MG63 (cell line): ENCODE measurements at regions not wholly inside any gene's neighbourhood (a gene's known extent, or its start where the extent isn't known, plus 50 kb on each side); places are given as distances from the start of the nearest gene placed in this dataset.

Source experiments
- DNase-seq: peaks from one replicate; pipeline ENCODE4 v3.0.0-alpha.2; 2020
- H3K27me3 ChIP-seq: fragments of 250-450 bp; sonication (Bioruptor Pico); 2 replicates; pipeline ENCODE4 v1.5.1; 2020; ENCODE audit warnings: mild to moderate bottlenecking, moderate library complexity
- H3K36me3 ChIP-seq: fragments of 250-450 bp; sonication (Bioruptor Pico); 2 replicates; pipeline ENCODE4 v1.5.1; 2020; ENCODE audit warnings: mild to moderate bottlenecking, moderate library complexity
- H3K4me3 ChIP-seq: fragments of 250-450 bp; sonication (Bioruptor Pico); 2 replicates; pipeline ENCODE4 v1.5.1; 2020; ENCODE audit warnings: mild to moderate bottlenecking, moderate library complexity
- H3K9me3 ChIP-seq: fragments of 250-450 bp; sonication (Bioruptor Pico); 2 replicates; pipeline ENCODE4 v1.5.1; 2020; ENCODE audit warnings: mild to moderate bottlenecking, moderate library complexity

DNA sequence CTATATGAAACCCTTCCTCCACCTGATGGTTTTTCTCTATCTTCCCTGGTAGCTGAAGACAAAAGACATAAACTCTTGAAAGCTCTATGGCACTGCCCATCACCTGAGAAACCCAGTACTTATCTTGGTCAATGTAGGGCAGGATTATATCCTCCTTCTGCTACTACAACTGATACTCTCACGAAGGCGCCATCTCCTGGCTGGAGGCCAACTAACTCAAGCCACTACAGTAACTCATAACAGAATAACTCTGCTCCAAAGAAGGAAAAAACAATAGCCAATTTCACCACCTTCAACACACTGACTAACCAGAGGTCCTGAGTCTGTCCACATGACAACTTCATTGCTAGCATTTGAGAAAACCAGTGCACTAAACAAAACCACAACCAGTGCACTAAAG is 409.2 kb downstream of the CETN3 start:
- no peaks in the 10 kb centered on the region for H3K9me3 ChIP-seq
- H3K4me3 ChIP-seq, result no peak overlapping the region
- no peaks in the 10 kb centered on the region for H3K36me3 ChIP-seq
- 0 out of 2 replicates have a peak, but pooled peaks cover 5% of the 10 kb centered on the region for H3K27me3 ChIP-seq
- no peak for DNase-seq

DNA sequence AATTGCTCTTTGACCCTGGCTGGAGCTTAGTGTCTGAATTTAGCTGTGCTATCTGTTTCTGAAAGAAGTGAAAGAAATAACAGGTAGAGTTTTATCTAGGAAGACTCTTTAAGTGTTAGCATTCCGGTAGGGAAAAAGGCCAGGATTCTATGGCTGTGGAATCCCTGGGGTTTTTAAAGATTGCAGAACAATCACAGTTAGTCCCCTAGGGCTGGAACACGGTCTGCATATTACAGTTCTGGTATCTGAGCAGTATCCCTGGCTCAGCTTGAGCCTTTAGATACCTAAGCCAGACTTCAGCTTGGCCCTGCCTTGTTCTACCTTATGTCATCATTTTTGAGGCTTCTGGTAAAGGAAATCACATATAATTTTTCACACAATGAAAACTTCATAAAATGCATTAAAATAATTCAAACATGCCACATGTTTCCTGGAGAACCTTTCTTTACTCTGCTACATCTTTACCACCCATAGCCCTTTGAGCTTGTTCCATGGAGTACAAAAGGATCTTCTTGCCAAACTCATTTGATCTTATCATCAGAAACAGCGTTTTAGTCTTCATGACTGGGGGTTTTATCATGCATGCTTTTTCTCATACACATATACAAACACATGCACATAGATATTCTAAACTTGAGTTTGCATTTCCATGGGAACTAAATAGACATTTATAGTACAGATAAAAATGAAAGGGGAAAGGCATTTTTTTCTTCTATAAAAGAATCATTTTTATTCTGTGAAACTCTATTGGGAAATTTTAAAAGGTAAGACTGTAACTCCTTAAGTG is 410.8 kb downstream of the CETN3 start:
- H3K4me3 ChIP-seq, result no peak overlapping the region
- no peaks in the 10 kb centered on the region for H3K36me3 ChIP-seq
- DNase-seq, result no peak
- no peaks in the 10 kb centered on the region for H3K9me3 ChIP-seq
- H3K27me3 ChIP-seq, result 0 out of 2 replicates have a peak, but pooled peaks cover 5% of the 10 kb centered on the region

DNA sequence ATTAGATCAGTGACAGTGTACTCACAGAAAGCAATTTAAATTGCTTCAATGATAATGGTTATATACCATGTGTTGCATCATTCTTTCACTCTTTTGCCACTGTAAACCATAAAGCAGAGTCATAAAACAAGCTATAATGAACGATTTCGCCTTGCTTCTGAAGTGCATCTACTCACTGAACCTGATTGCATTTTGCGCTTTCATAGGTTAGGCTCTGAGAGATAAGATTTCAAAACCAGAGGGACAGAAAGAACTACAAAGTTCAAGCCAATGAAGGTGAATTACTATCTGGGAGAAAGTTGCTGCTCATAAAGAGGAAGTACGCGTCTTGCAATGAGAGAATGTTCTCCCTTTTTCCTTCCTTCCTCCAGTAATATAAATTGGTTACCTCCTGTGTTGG is 412.7 kb downstream of the CETN3 start:
- Histone ChIP-seq H3K36me3 (no peaks in the 10 kb centered on the region), H3K27me3 (0 out of 2 replicates have a peak, but pooled peaks cover 5% of the 10 kb centered on the region), H3K9me3 (no peaks in the 10 kb centered on the region), H3K4me3 (no peak overlapping the region)
- no peak for DNase-seq

DNA sequence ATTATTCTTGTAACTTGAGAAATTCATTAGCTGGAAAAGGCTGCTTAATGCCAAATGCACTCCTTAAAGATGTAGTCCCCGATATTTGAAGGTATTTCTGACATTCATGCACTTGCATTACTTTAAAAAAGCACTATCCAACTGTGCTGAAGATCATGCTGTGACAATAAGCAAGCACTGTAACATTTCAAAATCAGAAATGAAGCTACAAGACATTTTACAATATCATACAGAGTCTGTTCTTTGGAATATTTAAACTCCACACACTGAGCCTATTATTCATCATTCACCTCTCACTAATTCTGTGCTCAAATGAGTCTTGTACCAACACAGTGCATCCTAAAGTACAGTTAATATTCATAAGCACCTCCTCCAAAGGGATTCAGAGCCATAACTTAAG is 413.2 kb downstream of the CETN3 start:
- no peak for DNase-seq
- H3K4me3 ChIP-seq, result no peak overlapping the region
- no peaks in the 10 kb centered on the region for H3K36me3 ChIP-seq
- 0 out of 2 replicates have a peak, but pooled peaks cover 5% of the 10 kb centered on the region for H3K27me3 ChIP-seq
- H3K9me3 ChIP-seq, result no peaks in the 10 kb centered on the region

DNA sequence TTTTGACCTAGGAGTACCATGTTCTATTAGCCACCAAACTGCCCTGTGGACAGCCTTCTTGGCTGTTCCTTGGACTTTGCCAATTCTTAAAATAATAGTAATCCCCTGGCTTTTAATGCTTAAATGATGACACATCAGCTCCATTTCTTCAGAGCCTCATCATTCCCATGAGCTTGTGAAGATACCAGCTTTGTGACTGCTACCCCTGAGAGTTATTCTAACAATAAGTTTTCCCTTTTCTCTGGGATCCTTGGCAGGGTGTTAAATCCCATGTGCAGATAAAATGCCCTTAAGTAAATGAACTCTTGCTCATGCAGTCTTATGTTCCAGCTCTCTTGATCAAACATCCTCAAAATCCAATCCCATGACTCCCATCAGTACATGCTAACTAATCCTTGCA is 415.3 kb downstream of the CETN3 start:
- no peak for DNase-seq
- no peak overlapping the region for H3K4me3 ChIP-seq
- no peaks in the 10 kb centered on the region for H3K9me3 ChIP-seq
- H3K36me3 ChIP-seq, result no peaks in the 10 kb centered on the region
- H3K27me3 ChIP-seq, result 0 out of 2 replicates have a peak, but pooled peaks cover 5% of the 10 kb centered on the region

DNA sequence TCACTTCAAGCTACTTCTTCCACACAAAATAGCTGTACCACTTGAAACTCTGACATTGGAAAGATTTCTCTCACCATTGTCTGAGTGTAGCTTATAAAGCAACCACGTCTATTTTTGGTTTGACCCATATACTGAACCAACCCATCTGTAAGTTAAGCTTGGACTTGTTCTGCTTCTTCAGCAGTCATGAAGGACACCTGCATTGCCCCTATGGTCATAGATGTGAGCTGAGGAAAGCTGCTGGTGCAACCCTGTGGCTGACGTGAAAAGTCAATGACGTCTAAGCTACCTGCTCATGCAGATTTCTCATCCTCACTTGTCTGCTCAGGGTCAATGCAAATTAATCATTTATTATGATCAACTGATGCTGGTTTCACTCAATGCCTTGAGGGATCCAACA is 417.4 kb downstream of the CETN3 start:
- Histone ChIP-seq H3K36me3 (no peaks in the 10 kb centered on the region), H3K27me3 (no peaks in the 10 kb centered on the region; the same call in 1 of the 2 replicates), H3K9me3 (no peaks in the 10 kb centered on the region), H3K4me3 (no peak overlapping the region)
- no peak for DNase-seq

DNA sequence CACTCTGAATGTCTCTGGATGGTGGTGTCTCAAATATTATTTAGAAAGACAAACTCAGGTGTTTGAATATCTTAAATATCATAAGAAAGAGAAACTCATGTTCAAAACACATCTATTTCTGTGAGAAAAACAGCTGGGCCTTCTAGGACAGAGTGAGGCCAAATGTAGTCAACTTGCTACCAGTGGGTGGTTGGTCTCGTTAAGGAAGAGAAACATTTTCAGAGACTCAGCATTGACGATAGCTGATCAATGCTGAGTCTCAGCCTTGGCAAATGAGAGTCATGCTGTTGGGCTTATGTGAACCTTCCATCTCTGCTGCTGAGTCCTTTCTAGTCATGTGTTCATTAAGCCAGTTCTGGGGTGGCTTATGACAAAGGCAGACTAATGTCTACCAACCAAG is 418.0 kb downstream of the CETN3 start:
- H3K9me3 ChIP-seq, result no peaks in the 10 kb centered on the region
- no peak overlapping the region for H3K4me3 ChIP-seq
- H3K27me3 ChIP-seq, result no peaks in the 10 kb centered on the region; the same call in 1 of the 2 replicates
- no peaks in the 10 kb centered on the region for H3K36me3 ChIP-seq
- no peak for DNase-seq

DNA sequence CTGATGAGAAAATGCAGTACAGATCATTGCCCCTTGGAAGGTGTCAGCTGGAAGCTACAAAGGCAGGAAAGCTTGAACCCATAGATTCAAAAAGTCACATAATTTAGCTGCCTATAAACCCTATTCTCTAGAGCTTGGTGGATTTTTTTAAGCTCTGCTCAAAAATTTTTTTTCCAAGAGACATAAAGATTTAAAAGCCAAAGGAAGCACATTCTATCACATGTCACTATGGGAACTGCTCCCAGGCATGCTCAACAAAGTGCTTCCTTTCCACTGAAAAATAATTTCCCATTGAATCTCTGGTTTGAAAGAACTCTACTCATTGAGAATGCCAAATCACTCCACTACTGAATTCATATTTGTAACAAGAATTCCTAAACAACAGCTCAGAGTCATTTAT is 419.8 kb downstream of the CETN3 start:
- Histone ChIP-seq H3K4me3 (no peak overlapping the region), H3K36me3 (no peaks in the 10 kb centered on the region), H3K27me3 (no peaks in the 10 kb centered on the region; the same call in 1 of the 2 replicates), H3K9me3 (no peaks in the 10 kb centered on the region)
- DNase-seq, result no peak

DNA sequence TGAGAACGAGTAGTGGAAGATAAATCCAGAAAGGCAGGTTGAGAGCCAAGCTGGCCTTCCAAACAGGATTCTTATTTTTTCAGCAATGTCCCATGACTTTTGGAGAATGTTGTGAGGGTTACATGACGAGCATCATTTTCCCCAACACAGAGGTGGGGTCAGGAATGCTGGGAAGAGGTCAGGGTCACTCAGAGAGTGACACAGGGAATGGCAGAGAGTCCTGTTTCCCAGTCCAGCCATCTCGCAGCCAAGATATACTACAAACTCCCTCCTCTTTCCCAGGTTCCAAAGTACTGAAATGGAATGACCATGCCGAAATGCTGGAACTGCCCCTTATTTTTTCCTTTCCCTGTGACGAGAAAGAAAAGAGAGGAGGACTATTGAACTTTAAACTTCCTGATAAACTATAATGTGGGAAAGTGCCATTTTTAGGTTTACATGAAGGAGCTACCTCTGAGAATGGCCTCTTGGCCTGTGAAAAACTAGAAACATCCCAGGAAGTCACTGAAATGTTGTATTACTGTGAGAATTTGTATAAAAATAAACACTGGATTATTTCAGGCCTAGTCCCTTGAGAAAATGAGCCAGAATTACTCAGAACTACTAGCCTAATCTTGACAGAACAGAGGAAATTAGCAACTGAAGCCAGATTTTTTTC is 420.4 kb downstream of the CETN3 start:
- H3K36me3 ChIP-seq, result no peaks in the 10 kb centered on the region
- no peak overlapping the region for H3K4me3 ChIP-seq
- no peaks in the 10 kb centered on the region; the same call in 1 of the 2 replicates for H3K27me3 ChIP-seq
- H3K9me3 ChIP-seq, result no peaks in the 10 kb centered on the region
- no peak for DNase-seq

DNA sequence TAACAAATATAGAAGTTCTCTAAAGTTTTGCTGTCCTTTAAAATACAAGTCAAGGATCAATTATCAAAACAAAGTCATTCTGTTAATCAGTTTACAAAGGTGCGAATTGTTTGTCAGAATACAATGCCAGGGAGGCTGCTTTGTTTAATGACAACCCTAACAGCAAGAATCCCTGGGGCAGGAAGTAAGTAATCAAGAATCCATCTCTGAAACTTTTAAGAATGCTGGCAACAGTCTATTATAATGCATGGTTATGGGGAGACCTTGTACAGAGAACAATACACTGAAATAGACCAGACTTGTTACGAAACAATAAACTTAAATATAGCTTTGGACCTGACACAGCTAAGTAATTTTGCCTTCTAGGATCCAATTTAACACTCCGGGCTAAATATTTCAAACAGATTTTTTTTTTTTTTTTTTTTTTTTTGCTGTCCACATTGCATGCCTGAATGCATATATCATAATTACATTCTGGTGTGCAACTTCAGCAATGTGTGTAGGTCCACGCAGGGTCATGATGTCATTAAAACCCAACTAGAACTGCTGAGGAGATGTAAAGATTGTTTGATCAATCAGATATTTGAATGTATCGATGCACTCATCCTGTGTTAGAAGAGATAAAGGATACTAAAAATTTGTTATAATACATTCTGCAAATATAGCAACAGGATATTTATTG is 421.3 kb downstream of the CETN3 start:
- no peak overlapping the region for H3K4me3 ChIP-seq
- no peaks in the 10 kb centered on the region for H3K36me3 ChIP-seq
- H3K27me3 ChIP-seq, result no peaks in the 10 kb centered on the region; the same call in 1 of the 2 replicates
- no peaks in the 10 kb centered on the region for H3K9me3 ChIP-seq
- no peak for DNase-seq

DNA sequence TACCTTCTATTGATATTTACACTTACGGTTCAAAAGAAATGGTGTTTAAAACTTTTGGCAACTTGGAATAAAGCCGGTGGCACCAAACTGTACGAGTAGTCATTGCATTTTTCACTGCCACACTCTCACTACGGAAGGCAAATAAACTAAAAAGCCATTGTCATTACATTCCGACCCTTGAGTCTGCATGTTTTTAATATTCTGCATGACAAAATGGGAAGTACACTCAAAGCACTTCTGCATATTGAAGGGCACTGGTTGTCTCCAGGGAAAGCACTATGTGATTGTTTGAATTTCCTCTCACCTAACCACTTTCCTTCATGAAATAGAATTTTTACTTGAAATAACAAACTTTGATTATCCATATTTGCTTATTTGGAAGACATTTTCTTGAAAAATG is 426.3 kb downstream of the CETN3 start:
- Histone ChIP-seq H3K4me3 (no peak overlapping the region), H3K9me3 (no peaks in the 10 kb centered on the region), H3K27me3 (no peaks in the 10 kb centered on the region; the same call in 1 of the 2 replicates), H3K36me3 (no peaks in the 10 kb centered on the region)
- DNase-seq, result no peak

DNA sequence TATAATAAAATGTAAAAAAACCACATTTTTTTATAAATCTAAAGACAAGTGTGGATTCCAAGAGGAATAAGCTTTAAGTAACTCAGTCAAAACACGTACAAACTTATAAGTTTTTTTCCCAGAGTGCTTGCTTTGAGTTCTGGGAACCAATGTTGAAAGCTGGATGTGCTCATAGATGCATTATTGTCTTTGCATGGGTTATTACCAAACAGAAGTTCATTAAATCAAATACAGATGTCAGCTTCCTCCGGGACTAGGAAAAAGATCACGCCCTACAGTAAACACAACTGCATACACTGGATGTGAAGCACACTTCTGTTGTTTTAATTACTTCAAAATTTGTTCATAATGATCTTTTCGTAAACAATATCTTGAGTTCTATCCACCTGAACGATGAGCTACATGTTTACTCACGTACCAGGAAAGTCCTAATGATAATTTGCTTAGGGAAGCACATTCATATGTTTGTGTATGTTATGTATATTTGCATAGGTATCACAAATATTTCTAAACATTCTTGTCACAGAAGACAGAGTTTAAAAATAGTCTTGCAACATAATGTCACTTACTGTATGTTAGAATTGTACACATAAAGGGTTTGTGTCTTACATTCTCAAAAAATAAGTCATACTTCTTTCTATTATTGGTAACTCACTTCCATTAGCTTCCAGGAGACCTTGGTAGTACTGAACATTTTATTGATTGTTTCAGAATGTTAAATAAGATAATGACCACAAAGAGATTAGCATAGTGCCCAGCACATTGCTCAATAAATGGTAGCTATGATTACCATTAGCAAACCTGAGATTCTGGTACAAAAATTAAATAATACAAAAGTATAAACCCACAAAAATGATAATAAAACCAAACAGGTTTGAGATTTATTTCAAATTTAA is 427.4 kb downstream of the CETN3 start:
- no peak overlapping the region for H3K4me3 ChIP-seq
- H3K9me3 ChIP-seq, result no peaks in the 10 kb centered on the region
- no peaks in the 10 kb centered on the region for H3K27me3 ChIP-seq
- H3K36me3 ChIP-seq, result no peaks in the 10 kb centered on the region
- no peak for DNase-seq

DNA sequence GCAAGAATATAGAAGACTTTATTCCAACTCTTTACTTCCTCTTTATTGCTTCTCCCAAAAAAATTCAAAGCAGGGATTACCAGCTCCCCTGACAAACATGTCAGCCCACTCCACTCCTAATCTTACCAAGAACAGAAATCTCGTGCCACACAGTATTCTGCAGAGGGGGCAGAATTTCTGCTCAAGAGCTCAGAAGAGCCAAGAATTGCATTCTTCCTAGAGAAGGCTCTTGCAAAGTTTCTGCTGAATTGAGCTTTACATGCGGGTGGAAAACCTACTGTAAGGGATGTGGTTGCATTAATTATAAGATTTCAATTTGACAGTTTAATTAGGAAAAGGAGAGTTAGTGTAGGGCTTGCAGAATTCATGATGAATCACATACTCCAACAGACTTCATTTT is 428.5 kb downstream of the CETN3 start:
- no peak for DNase-seq
- Histone ChIP-seq H3K9me3 (no peaks in the 10 kb centered on the region), H3K27me3 (no peaks in the 10 kb centered on the region), H3K4me3 (no peak overlapping the region), H3K36me3 (no peaks in the 10 kb centered on the region)

DNA sequence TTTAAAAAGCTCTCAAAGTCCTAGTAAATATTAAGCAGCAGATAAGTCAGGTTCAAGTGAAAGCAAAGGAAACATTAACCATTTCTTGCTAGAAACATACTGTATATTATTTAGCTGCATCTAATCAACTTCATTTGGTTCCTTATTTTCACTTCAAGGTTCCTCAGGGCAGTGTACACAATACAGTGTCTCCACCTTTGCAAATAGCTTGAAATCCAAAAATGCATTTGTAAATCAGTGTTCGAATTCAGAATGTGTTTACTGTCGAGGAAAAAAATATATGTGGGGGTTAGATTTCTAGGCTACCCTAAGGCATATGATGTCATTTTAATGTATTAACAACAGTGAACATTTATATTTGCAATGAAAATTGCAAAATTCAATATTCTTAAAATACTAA is 436.0 kb downstream of the CETN3 start:
- Histone ChIP-seq H3K27me3 (no peaks in the 10 kb centered on the region), H3K9me3 (no peaks in the 10 kb centered on the region), H3K4me3 (no peak overlapping the region), H3K36me3 (no peaks in the 10 kb centered on the region)
- DNase-seq, result no peak

DNA sequence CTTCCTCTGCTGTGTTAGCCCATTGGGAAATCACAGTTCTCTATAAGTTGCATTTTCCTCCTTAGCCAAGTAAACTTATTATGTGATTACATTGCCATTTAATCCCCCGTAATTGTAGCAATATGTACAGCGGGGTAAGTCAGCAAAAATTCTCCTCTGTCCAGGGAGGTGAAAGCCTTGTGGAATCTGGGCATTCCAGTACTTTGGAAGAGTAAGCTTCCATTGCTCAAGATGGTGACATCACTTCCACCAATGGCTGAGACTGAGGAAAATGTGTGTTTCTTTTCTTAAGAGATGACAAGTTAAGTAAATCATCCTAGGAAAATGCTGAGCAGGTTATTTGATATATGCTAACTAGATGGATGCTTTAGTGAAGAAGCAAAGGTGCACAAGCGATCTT is 436.7 kb downstream of the CETN3 start:
- Histone ChIP-seq H3K9me3 (no peaks in the 10 kb centered on the region), H3K36me3 (no peaks in the 10 kb centered on the region), H3K4me3 (no peak overlapping the region), H3K27me3 (no peaks in the 10 kb centered on the region)
- no peak for DNase-seq

DNA sequence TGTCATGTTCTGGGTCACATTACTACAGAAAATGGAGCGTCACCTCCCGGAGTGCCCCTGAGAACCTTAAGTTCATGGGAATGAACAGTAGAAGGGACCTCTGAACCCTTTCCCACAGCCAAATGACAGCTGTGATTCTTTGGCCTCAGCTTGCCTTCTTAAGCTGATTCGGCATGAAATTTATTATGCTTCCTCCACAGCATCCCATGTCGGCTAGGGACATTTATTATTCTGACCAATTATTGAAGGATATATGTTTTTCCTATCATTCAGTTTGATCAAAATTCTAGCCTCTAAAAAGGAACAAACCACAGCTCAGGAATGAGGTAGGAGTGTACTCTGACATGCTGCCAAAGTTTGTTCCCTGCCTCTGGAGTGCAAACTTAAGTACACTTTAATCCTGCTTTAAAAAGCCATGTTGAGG is 440.6 kb downstream of the CETN3 start:
- Histone ChIP-seq H3K27me3 (no peaks in the 10 kb centered on the region), H3K4me3 (no peak overlapping the region), H3K9me3 (no peaks in the 10 kb centered on the region), H3K36me3 (no peaks in the 10 kb centered on the region)
- DNase-seq, result no peak
